ENCODE measurements at regions not wholly inside any gene's neighbourhood (a gene's known extent, or its start where the extent isn't known, plus 50 kb on each side); places are given as distances from the start of the nearest gene placed in this dataset.

- no peak for DNase-seq (ENCODE audit: extremely low read depth, insufficient read length)
- no peak for TF ChIP-seq CTCF (IDR thresholded peaks at IDR 0.05; ENCODE audit: insufficient read depth, low read length, poor library complexity, severe bottlenecking)
Measured at GRCh38 chr3:107969525-107969924, 121.3 kb downstream of the CD47 start.

GRCh38 chr3:107966276-107966675, 124.6 kb downstream of the CD47 start:
- no peak for TF ChIP-seq CTCF (IDR thresholded peaks at IDR 0.05; ENCODE audit: insufficient read depth, low read length, poor library complexity, severe bottlenecking)
- Histone ChIP-seq H3K36me3 (ENCODE audit: control insufficient read depth, insufficient read depth, low read length) (no peaks in the 10 kb centered on the region), H3K4me3 (replicated peaks; ENCODE audit: low read depth, low read length) (no peak overlapping the region), H3K27me3 (replicated peaks; ENCODE audit: control insufficient read depth, insufficient read depth, low read length) (no peaks in the 10 kb centered on the region)
- no peak for DNase-seq (ENCODE audit: extremely low read depth, insufficient read length)

More at GRCh38 chr3:107969525-107969924, 121.3 kb downstream of the CD47 start:
- peaks cover 2% of the 10 kb centered on the region; the same call in 1 of the 2 replicates for H3K27me3 ChIP-seq (replicated peaks; ENCODE audit: control insufficient read depth, insufficient read depth, low read length)
- H3K4me3 ChIP-seq (replicated peaks; ENCODE audit: low read depth, low read length) = no peak overlapping the region
- H3K36me3 ChIP-seq (ENCODE audit: control insufficient read depth, insufficient read depth, low read length) = no peaks in the 10 kb centered on the region

GRCh38 chr3:107965136-107965655, 125.6 kb downstream of the CD47 start:
- Histone ChIP-seq H3K4me3 (replicated peaks; ENCODE audit: low read depth, low read length) (no peak overlapping the region), H3K27me3 (replicated peaks; ENCODE audit: control insufficient read depth, insufficient read depth, low read length) (no peaks in the 10 kb centered on the region), H3K36me3 (ENCODE audit: control insufficient read depth, insufficient read depth, low read length) (no peaks in the 10 kb centered on the region)
- no peak for TF ChIP-seq CTCF (IDR thresholded peaks at IDR 0.05; ENCODE audit: insufficient read depth, low read length, poor library complexity, severe bottlenecking)
- no peak for DNase-seq (ENCODE audit: extremely low read depth, insufficient read length)

GRCh38 chr3:107963581-107963980, 127.2 kb downstream of the CD47 start:
- Histone ChIP-seq H3K27me3 (replicated peaks; ENCODE audit: control insufficient read depth, insufficient read depth, low read length) (no peaks in the 10 kb centered on the region), H3K4me3 (replicated peaks; ENCODE audit: low read depth, low read length) (no peak overlapping the region), H3K36me3 (ENCODE audit: control insufficient read depth, insufficient read depth, low read length) (no peaks in the 10 kb centered on the region)
- DNase-seq (ENCODE audit: extremely low read depth, insufficient read length) = no peak
- TF ChIP-seq CTCF (IDR thresholded peaks at IDR 0.05; ENCODE audit: insufficient read depth, low read length, poor library complexity, severe bottlenecking) = no peak

GRCh38 chr3:107962946-107963345, 127.9 kb downstream of the CD47 start:
- DNase-seq (ENCODE audit: extremely low read depth, insufficient read length) = no peak
- no peak for TF ChIP-seq CTCF (IDR thresholded peaks at IDR 0.05; ENCODE audit: insufficient read depth, low read length, poor library complexity, severe bottlenecking)
- Histone ChIP-seq H3K27me3 (replicated peaks; ENCODE audit: control insufficient read depth, insufficient read depth, low read length) (no peaks in the 10 kb centered on the region), H3K4me3 (replicated peaks; ENCODE audit: low read depth, low read length) (no peak overlapping the region), H3K36me3 (ENCODE audit: control insufficient read depth, insufficient read depth, low read length) (no peaks in the 10 kb centered on the region)

GRCh38 chr3:107962037-107962436, 128.8 kb downstream of the CD47 start:
- Histone ChIP-seq H3K4me3 (replicated peaks; ENCODE audit: low read depth, low read length) (no peak overlapping the region), H3K27me3 (replicated peaks; ENCODE audit: control insufficient read depth, insufficient read depth, low read length) (no peaks in the 10 kb centered on the region), H3K36me3 (ENCODE audit: control insufficient read depth, insufficient read depth, low read length) (no peaks in the 10 kb centered on the region)
- no peak for DNase-seq (ENCODE audit: extremely low read depth, insufficient read length)
- no peak for TF ChIP-seq CTCF (IDR thresholded peaks at IDR 0.05; ENCODE audit: insufficient read depth, low read length, poor library complexity, severe bottlenecking)
